Activated B cell treated with CpG ODN at 0.5 μM for 24 hours (primary cell): ENCODE measurements at regions not wholly inside any gene's neighbourhood (a gene's known extent, or its start where the extent isn't known, plus 50 kb on each side); places are given as distances from the start of the nearest gene placed in this dataset.

Experiments used
- ATAC-seq: fragments of 200-7000 bp; cut with Tn5 transposase; one replicate; pipeline ENCODE4 v1.10.0; 2021; ENCODE audit warnings: low read depth, mild to moderate bottlenecking, moderate library complexity
- CTCF ChIA-PET: fragments of 350-600 bp; sonication (Branson Sonifier 250); formaldehyde crosslinking; loops from one replicate; lab custom pipeline; 2021; ENCODE audit warnings: antibody characterized with exemption; lab: Charles Lee
- POLR2A ChIA-PET: fragments of 350-600 bp; sonication (Branson Sonifier 250); formaldehyde crosslinking; loops from one replicate; lab custom pipeline; 2021; ENCODE audit warnings: antibody characterized with exemption; lab: Charles Lee
- DNase-seq: peaks from one replicate; pipeline ENCODE4 v3.0.0; 2022
- H3K27ac Mint-ChIP-seq: one replicate; pipeline ENCODE4 v1.8.0; 2020; ENCODE audit warnings: mixed read lengths
- H3K27me3 Mint-ChIP-seq: one replicate; pipeline ENCODE4 v1.8.0; 2021; ENCODE audit warnings: mixed read lengths
- H3K36me3 Mint-ChIP-seq: one replicate; pipeline ENCODE4 v1.8.0; 2021; ENCODE audit warnings: low read depth, mixed read lengths
- H3K4me1 Mint-ChIP-seq: one replicate; pipeline ENCODE4 v1.8.0; 2021; ENCODE audit warnings: mixed read lengths
- H3K4me3 Mint-ChIP-seq: one replicate; pipeline ENCODE4 v1.8.0; 2020; ENCODE audit warnings: mild to moderate bottlenecking, mixed read lengths
- H3K9me3 Mint-ChIP-seq: one replicate; pipeline ENCODE4 v1.8.0; 2020; ENCODE audit warnings: mixed read lengths
- CTCF ChIP-seq: fragments of 200-600 bp; IDR thresholded peaks from one replicate; pipeline ENCODE4 v1.8.0; 2022; ENCODE audit warnings: antibody characterized with exemption, mild to moderate bottlenecking
- intact Hi-C: fragments of 100-400 bp; cut with micrococcal nuclease; formaldehyde crosslinking; loops from one replicate; pipeline ENCODE4 v1.15.1; 2024

GRCh38 chr2:129816813-129817574, 162.5 kb upstream of the RAB6C start:
- no peak for TF ChIP-seq CTCF
- peaks cover 11% of the 10 kb centered on the region for H3K4me1 Mint-ChIP-seq
- H3K27me3 Mint-ChIP-seq = no peaks in the 10 kb centered on the region
- H3K9me3 Mint-ChIP-seq = peaks cover 10% of the 10 kb centered on the region
- no peaks in the 10 kb centered on the region for H3K36me3 Mint-ChIP-seq
- H3K27ac Mint-ChIP-seq = no peak overlapping the region
- ChIA-PET CTCF (no interaction called here), POLR2A (no interaction called here)
- no peak overlapping the region for H3K4me3 Mint-ChIP-seq
- ATAC-seq = no peak
- no peak for DNase-seq
- intact Hi-C loops = no loop called here

- TF ChIP-seq CTCF = no peak
- ATAC-seq (no peak), DNase-seq (no peak)
- intact Hi-C loops = no loop called here
- CTCF ChIA-PET = no interaction called here
- no peaks in the 10 kb centered on the region for H3K27me3 Mint-ChIP-seq
- H3K4me3 Mint-ChIP-seq = no peak overlapping the region
- POLR2A ChIA-PET = no interaction called here
- H3K36me3 Mint-ChIP-seq = no peaks in the 10 kb centered on the region
- no peaks in the 10 kb centered on the region for H3K4me1 Mint-ChIP-seq
- peaks cover 10% of the 10 kb centered on the region for H3K9me3 Mint-ChIP-seq
- no peak overlapping the region for H3K27ac Mint-ChIP-seq
Observed at GRCh38 chr2:129819855-129820254, 159.6 kb upstream of the RAB6C start.

GRCh38 chr2:129820908-129821307, 158.6 kb upstream of the RAB6C start:
- H3K27ac Mint-ChIP-seq = no peak overlapping the region
- no peaks in the 10 kb centered on the region for H3K4me1 Mint-ChIP-seq
- ChIA-PET CTCF (no interaction called here), POLR2A (no interaction called here)
- intact Hi-C loops = no loop called here
- H3K36me3 Mint-ChIP-seq = no peaks in the 10 kb centered on the region
- TF ChIP-seq CTCF = no peak
- H3K9me3 Mint-ChIP-seq = peaks cover under 1% of the 10 kb centered on the region
- H3K4me3 Mint-ChIP-seq = no peak overlapping the region
- DNase-seq = no peak
- no peaks in the 10 kb centered on the region for H3K27me3 Mint-ChIP-seq
- no peak for ATAC-seq

- Mint-ChIP-seq H3K27me3 (no peaks in the 10 kb centered on the region), H3K36me3 (no peaks in the 10 kb centered on the region), H3K27ac (no peak overlapping the region), H3K4me3 (no peak overlapping the region), H3K4me1 (no peaks in the 10 kb centered on the region), H3K9me3 (no peaks in the 10 kb centered on the region)
- no peak for TF ChIP-seq CTCF
- DNase-seq = no peak
- intact Hi-C loops = no loop called here
- no peak for ATAC-seq
- ChIA-PET POLR2A (no interaction called here), CTCF (no interaction called here)
Observed at GRCh38 chr2:129821445-129821844, 158.0 kb upstream of the RAB6C start.

- Mint-ChIP-seq H3K27ac (no peak overlapping the region), H3K4me3 (no peak overlapping the region), H3K27me3 (no peaks in the 10 kb centered on the region), H3K4me1 (no peaks in the 10 kb centered on the region), H3K36me3 (no peaks in the 10 kb centered on the region), H3K9me3 (no peaks in the 10 kb centered on the region)
- intact Hi-C loops = no loop called here
- POLR2A ChIA-PET = no interaction called here
- DNase-seq = no peak
- CTCF ChIA-PET = no interaction called here
- TF ChIP-seq CTCF = no peak
- ATAC-seq = no peak
Observed at GRCh38 chr2:129823044-129823443, 156.4 kb upstream of the RAB6C start.
